ENCODE measurements at regions not wholly inside any gene's neighbourhood (a gene's known extent, or its start where the extent isn't known, plus 50 kb on each side); places are given as distances from the start of the nearest gene placed in this dataset.

GRCh38 chr12:123100882-123101281 lies 50.0 kb downstream of the PITPNM2 start:
- H3K9me3 ChIP-seq (ENCODE audit: control insufficient read depth, low read depth, low read length), result no peaks in the 10 kb centered on the region
- H3K4me1 ChIP-seq (ENCODE audit: control insufficient read depth, extremely low read depth, insufficient read depth, low read length), result no peaks in the 10 kb centered on the region
- no peaks in the 10 kb centered on the region for H3K79me2 ChIP-seq (ENCODE audit: control insufficient read depth, insufficient read depth, low read length)
- no peak overlapping the region for H2AFZ ChIP-seq (ENCODE audit: control insufficient read depth, low read length)
- H3K9me1 ChIP-seq (ENCODE audit: control insufficient read depth, extremely low read depth, insufficient read depth, low read length), result no peaks in the 10 kb centered on the region
- H4K20me1 ChIP-seq (ENCODE audit: control insufficient read depth, extremely low read depth, insufficient read depth, low read length), result no peaks in the 10 kb centered on the region
- TF ChIP-seq, protein P1, sequence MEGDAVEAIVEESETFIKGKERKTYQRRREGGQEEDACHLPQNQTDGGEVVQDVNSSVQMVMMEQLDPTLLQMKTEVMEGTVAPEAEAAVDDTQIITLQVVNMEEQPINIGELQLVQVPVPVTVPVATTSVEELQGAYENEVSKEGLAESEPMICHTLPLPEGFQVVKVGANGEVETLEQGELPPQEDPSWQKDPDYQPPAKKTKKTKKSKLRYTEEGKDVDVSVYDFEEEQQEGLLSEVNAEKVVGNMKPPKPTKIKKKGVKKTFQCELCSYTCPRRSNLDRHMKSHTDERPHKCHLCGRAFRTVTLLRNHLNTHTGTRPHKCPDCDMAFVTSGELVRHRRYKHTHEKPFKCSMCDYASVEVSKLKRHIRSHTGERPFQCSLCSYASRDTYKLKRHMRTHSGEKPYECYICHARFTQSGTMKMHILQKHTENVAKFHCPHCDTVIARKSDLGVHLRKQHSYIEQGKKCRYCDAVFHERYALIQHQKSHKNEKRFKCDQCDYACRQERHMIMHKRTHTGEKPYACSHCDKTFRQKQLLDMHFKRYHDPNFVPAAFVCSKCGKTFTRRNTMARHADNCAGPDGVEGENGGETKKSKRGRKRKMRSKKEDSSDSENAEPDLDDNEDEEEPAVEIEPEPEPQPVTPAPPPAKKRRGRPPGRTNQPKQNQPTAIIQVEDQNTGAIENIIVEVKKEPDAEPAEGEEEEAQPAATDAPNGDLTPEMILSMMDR (optimal IDR thresholded peaks at IDR 0.05 in 1 of 3, IDR thresholded peaks at IDR 0.05 in 1 of 3, conservative IDR thresholded peaks at IDR 0.05 in 1 of 3; ENCODE audit: extremely low read depth in 1 of 3, insufficient read depth in 2 of 3, low read length in 3 of 3), result no peak
- no peak for TF ChIP-seq EZH2 (IDR thresholded peaks at IDR 0.05; ENCODE audit: low read length)
- H3K4me3 ChIP-seq (ENCODE audit: control insufficient read depth in 2 of 3, extremely low read depth in 1 of 3, insufficient read depth in 2 of 3, low read depth in 1 of 3, low read length in 3 of 3), result no peak overlapping the region
- H3K4me2 ChIP-seq (ENCODE audit: control insufficient read depth, extremely low read depth, insufficient read depth, low read depth, low read length), result no peak overlapping the region
- FAIRE-seq, result no peak
- no peak for DNase-seq (ENCODE audit: low read depth, low spot score)
- H3K9ac ChIP-seq (ENCODE audit: control insufficient read depth, extremely low read depth, insufficient read depth, low read length), result no peak overlapping the region
- dilution Hi-C loops (cut with MboI; ENCODE audit: extremely low pct_ligation_motif_present, low sequenced_read_pairs), result no loop called here
- no peaks in the 10 kb centered on the region for H3K27me3 ChIP-seq (ENCODE audit: control insufficient read depth, extremely low read depth, insufficient read depth, low read length)
- H3K27ac ChIP-seq (ENCODE audit: control insufficient read depth, insufficient read depth, low read length), result no peak overlapping the region
- peaks cover 0 to 4% of the 10 kb centered on the region in 2 experiments for H3K36me3 ChIP-seq (ENCODE audit: control insufficient read depth in 2 of 2, extremely low read depth in 1 of 2, insufficient read depth in 2 of 2, low read length in 2 of 2)

DNA sequence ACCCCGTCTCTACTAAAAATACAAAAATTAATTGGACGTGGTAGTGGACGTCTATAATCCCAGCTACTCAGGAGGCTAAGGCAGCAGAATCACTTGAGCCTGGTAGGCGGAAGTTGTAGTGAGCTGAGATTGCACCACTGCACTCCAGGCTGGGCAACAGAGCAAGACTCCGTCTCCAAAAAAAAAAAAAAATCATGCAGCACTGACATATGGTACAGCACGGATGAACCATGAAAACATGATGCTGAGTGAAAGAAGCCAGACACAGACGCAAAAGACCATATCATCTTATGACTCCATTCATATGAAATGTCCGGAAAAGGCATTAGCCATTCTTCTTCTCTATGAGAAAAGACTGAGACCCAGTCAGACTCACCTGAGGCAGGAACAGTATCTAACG lies 50.4 kb downstream of the PITPNM2 start:
- no peak for DNase-seq (ENCODE audit: low read depth, low spot score)
- no peaks in the 10 kb centered on the region for H3K9me3 ChIP-seq (ENCODE audit: control insufficient read depth, low read depth, low read length)
- no peak for FAIRE-seq
- H3K4me1 ChIP-seq (ENCODE audit: control insufficient read depth, extremely low read depth, insufficient read depth, low read length), result no peaks in the 10 kb centered on the region
- peaks cover 0 to 2% of the 10 kb centered on the region in 2 experiments for H3K36me3 ChIP-seq (ENCODE audit: control insufficient read depth in 2 of 2, extremely low read depth in 1 of 2, insufficient read depth in 2 of 2, low read length in 2 of 2)
- TF ChIP-seq, protein P1 (optimal IDR thresholded peaks at IDR 0.05 in 1 of 3, IDR thresholded peaks at IDR 0.05 in 1 of 3, conservative IDR thresholded peaks at IDR 0.05 in 1 of 3; ENCODE audit: extremely low read depth in 1 of 3, insufficient read depth in 2 of 3, low read length in 3 of 3), result no peak
- TF ChIP-seq EZH2 (IDR thresholded peaks at IDR 0.05; ENCODE audit: low read length), result no peak
- H3K27me3 ChIP-seq (ENCODE audit: control insufficient read depth, extremely low read depth, insufficient read depth, low read length), result no peaks in the 10 kb centered on the region
- H3K4me3 ChIP-seq (ENCODE audit: control insufficient read depth in 2 of 3, extremely low read depth in 1 of 3, insufficient read depth in 2 of 3, low read depth in 1 of 3, low read length in 3 of 3), result no peak overlapping the region
- H3K9ac ChIP-seq (ENCODE audit: control insufficient read depth, extremely low read depth, insufficient read depth, low read length), result no peak overlapping the region
- dilution Hi-C loops (cut with MboI; ENCODE audit: extremely low pct_ligation_motif_present, low sequenced_read_pairs), result no loop called here
- no peaks in the 10 kb centered on the region for H4K20me1 ChIP-seq (ENCODE audit: control insufficient read depth, extremely low read depth, insufficient read depth, low read length)
- H3K79me2 ChIP-seq (ENCODE audit: control insufficient read depth, insufficient read depth, low read length), result no peaks in the 10 kb centered on the region
- H3K4me2 ChIP-seq (ENCODE audit: control insufficient read depth, extremely low read depth, insufficient read depth, low read depth, low read length), result no peak overlapping the region
- H3K27ac ChIP-seq (ENCODE audit: control insufficient read depth, insufficient read depth, low read length), result no peak overlapping the region
- H3K9me1 ChIP-seq (ENCODE audit: control insufficient read depth, extremely low read depth, insufficient read depth, low read length), result no peaks in the 10 kb centered on the region
- no peak overlapping the region for H2AFZ ChIP-seq (ENCODE audit: control insufficient read depth, low read length)
